B cell (primary cell): ENCODE measurements at regions not wholly inside any gene's neighbourhood (a gene's known extent, or its start where the extent isn't known, plus 50 kb on each side); places are given as distances from the start of the nearest gene placed in this dataset.

ENCODE experiments used
- CTCF ChIP-seq: fragments of 200-600 bp; IDR thresholded peaks from one replicate; pipeline ENCODE4 v1.8.0; 2022; ENCODE audit warnings: antibody characterized with exemption, mild to moderate bottlenecking
- EZH2 ChIP-seq: IDR thresholded peaks from 2 replicates; pipeline ENCODE4 v1.6.1; 2012; ENCODE audit warnings: borderline replicate concordance, low read depth, mild to moderate bottlenecking, moderate library complexity, low read length; ENCODE audit not compliant: insufficient read depth, poor library complexity, severe bottlenecking

GRCh38 chr6:9178071-9178470, 742.7 kb upstream of the SLC35B3 start:
- no peak for TF ChIP-seq CTCF
- no peak for TF ChIP-seq EZH2
